NK-92 treated with Interleukin-12 subunit alpha and Interleukin-12 subunit beta, amount 100 ng/mL, for 24 hours (cell line): ENCODE measurements at regions not wholly inside any gene's neighbourhood (a gene's known extent, or its start where the extent isn't known, plus 50 kb on each side); places are given as distances from the start of the nearest gene placed in this dataset.
A peak's percentile ranks its signal among the peaks of the same experiment; 100 is the strongest.
"Not testable (repeated sequence)": the region's sequence is repeated elsewhere in the genome, so short reads cannot be mapped to it uniquely, and the experiment has no call there.

Experiments
- DNase-seq: peaks from one replicate; lab custom pipeline; 2025; lab: John Stamatoyannopoulos, UW

GRCh38 chr7:35971133-35971891 is 170.5 kb downstream of the SEPTIN7 start:
- DNase-seq, result no peak

- DNase-seq, result no peak
Observed at GRCh38 chr7:35975851-35976454, 175.1 kb downstream of the SEPTIN7 start.

GRCh38 chr7:35978816-35979640 is 174.0 kb upstream of the EEPD1 start:
- DNase-seq, result not testable (repeated sequence)

GRCh38 chr7:35982600-35982999 is 170.5 kb upstream of the EEPD1 start:
- no peak for DNase-seq

- no peak for DNase-seq
Observed at GRCh38 chr7:35983626-35984025, 169.4 kb upstream of the EEPD1 start.

- peak; percentile 20 for DNase-seq
Observed at GRCh38 chr7:35985126-35985754, 167.8 kb upstream of the EEPD1 start.

- DNase-seq, result no peak
Observed at GRCh38 chr7:35987016-35987415, 166.0 kb upstream of the EEPD1 start.

- no peak for DNase-seq
Observed at GRCh38 chr7:35988105-35988504, 164.9 kb upstream of the EEPD1 start.

- DNase-seq, result no peak
Observed at GRCh38 chr7:35988818-35989217, 164.2 kb upstream of the EEPD1 start.

GRCh38 chr7:35991511-35992232 is 161.4 kb upstream of the EEPD1 start:
- no peak for DNase-seq

GRCh38 chr7:35992436-35992835 is 160.6 kb upstream of the EEPD1 start:
- DNase-seq, result no peak

GRCh38 chr7:35993113-35993512 is 159.9 kb upstream of the EEPD1 start:
- DNase-seq, result no peak

- DNase-seq, result no peak
Observed at GRCh38 chr7:35993676-35994606, 159.1 kb upstream of the EEPD1 start.

GRCh38 chr7:35995334-35995733 is 157.7 kb upstream of the EEPD1 start:
- DNase-seq, result no peak

GRCh38 chr7:35998481-35998880 is 154.6 kb upstream of the EEPD1 start:
- no peak for DNase-seq

GRCh38 chr7:36001546-36001945 is 151.5 kb upstream of the EEPD1 start:
- DNase-seq, result no peak

- DNase-seq, result no peak
Observed at GRCh38 chr7:36002900-36003299, 150.2 kb upstream of the EEPD1 start.

GRCh38 chr7:36003343-36003742 is 149.7 kb upstream of the EEPD1 start:
- no peak for DNase-seq

GRCh38 chr7:36005293-36005692 is 147.8 kb upstream of the EEPD1 start:
- DNase-seq, result no peak

GRCh38 chr7:36005876-36006275 is 147.2 kb upstream of the EEPD1 start:
- DNase-seq, result no peak
